Fibroblast of the conjunctiva (primary cell): ENCODE measurements at regions not wholly inside any gene's neighbourhood (a gene's known extent, or its start where the extent isn't known, plus 50 kb on each side); places are given as distances from the start of the nearest gene placed in this dataset.

Experiments
- DNase-seq: peaks from one replicate; pipeline ENCODE4 v3.0.0-alpha.2; 2010; ENCODE audit warnings: low read depth

DNA sequence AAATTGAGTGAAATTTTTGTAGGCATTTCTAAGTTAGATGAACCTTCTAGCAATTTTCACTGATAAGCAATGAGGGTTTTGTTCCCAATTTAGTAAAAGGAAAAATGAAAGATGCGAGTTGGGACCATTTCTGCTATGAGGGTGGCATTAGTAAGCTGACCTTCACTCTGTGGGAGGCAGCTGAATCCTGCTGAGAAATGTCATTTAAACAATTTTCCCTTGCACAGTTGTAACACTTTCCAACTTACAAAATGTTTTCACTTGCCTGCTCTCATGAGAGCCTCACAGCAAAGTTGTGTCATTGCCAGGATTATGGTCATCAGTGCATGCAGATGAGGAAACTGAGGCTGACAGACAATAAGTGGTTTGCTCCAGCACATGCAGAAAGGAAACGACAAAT is 527.7 kb downstream of the TNS1 start:
- no peak for DNase-seq

DNA sequence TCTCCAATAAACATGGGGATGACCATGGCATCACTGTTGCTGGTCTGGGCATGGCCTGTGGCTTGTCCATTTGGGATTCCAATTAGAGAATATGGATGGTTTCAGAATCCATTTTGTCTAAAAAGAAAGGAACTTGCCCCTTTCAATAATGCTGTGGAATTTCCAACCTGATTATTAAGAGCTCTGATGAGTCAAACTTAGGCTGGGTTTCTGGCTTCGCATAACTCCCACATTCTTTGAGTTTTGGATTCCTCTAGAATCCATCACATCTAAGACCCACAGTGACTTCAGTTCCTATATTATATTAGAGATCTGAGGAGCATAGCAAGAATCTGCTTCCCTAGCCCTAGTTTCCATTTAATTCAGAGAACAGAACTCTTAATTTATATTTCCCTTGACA is 531.5 kb downstream of the TNS1 start:
- no peak for DNase-seq

DNA sequence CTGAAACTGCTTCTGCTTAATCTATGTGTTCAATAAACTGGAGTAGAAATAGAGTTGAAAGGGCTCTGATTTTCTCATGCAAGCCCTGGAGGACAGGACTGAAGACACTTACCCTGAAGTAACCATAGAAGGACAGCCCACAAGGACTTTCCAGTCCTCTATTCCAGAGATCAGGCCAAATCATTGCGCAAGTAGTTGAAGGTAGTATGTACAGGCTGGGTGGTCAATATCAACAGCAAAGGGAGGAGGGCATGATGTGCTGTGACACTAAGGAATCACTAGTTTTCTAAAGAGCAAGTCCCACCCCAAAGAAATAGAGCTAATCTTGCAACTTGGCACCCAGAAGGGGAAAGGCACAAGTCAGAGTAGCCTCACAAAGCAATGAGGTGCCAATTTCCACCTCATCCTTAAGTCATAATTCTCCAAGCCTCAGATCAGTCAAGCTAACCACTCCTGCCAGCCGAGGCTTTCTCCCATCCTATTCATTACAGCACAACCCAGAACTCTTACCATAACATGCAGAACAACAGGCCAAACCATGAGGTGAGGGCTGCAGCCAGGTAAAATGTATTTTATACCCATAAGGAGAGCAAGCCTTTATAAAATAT is 533.5 kb downstream of the TNS1 start:
- no peak for DNase-seq

DNA sequence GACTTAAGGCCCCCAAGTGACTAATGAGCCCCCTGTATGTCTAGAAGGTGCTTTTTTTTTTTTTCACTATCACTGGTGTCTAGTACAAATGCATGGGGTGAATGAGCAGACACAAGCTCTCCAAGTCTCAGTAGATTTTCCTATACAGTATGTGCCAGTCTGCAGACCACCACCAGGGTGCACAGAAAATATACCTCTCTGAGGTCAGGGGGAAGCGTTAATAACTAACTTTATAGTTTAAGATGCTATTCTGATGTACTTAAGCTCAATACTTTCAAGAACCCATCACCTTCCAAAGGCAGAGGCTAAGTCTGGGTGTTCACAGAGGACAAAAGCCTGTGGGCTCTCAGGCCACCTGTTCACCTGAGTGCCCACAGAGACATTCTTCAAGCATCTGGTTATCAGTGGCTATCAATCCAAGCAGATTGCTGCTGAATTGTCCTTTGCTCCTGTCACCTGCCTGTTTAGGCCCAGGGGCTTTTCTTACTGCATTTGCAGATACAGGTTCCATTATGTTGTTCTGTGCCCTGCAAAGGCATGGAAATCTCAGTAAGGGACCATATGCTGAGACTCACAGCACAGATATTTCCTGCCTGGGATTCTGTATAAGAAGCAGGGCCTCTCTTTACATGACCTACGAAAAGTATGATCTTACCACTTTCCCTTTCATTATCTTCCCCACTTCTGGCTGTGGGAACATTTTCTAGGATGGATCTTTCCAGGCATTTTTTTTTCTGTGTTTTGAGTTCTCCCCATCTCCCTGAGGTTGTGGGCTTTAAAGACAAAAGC is 534.6 kb downstream of the TNS1 start:
- no peak for DNase-seq

DNA sequence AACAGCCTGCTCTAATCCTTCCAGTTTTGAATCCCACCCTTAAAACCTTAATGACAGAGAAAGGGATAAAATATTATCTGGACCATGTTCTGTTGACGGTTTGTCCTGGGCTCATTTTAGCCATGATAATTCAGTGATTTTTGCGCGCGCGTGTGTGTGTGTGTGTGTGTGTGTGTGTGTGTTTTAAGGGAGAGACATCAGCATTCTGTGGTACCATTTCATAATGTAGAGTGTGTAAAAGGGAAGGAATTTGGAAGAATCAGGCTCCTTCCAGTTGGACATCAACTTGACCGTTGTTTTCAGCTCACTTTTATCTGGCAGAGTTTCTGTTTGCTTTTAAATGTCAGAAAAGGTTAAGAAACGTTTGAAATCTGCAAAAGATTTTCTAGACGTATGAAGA is 535.5 kb downstream of the TNS1 start:
- no peak for DNase-seq

DNA sequence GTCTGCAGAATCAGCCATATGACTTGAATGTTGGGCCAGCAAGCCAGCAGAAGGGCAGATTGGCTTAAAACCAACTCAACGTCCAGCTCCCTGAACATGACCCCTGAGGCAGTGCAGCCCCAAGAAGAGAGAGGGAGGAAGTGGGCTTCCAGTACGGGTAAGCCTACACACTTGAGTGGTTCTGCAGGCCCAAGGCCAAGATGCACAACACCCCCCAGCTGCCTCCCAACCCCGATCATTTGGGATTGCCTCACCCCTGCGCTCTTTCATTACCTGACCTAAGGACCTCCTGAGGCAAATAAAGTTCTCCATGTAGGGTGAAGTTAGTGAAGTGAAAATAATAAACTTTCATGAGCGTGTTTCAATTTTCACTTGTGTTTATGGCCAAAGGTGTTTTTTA is 536.0 kb downstream of the TNS1 start:
- no peak for DNase-seq

DNA sequence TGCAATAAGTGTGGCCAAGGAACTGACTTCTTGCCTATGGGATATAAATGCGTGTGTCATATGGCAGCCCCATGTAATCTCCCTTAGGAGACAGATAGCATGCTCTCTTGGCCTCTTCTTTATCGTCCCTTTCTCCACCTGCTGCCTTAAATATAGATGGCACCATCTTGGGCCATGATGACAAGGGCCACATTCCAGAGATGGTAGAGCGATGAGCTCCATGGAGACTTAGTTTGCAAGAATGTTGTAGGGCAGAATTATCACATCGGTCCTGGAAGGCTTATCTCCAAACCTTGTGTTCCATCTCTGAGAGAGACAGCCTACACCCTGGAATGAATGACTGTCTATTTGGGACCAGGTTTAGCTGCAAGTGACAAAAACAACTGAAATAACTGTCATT is 536.7 kb downstream of the TNS1 start:
- DNase-seq, result no peak

DNA sequence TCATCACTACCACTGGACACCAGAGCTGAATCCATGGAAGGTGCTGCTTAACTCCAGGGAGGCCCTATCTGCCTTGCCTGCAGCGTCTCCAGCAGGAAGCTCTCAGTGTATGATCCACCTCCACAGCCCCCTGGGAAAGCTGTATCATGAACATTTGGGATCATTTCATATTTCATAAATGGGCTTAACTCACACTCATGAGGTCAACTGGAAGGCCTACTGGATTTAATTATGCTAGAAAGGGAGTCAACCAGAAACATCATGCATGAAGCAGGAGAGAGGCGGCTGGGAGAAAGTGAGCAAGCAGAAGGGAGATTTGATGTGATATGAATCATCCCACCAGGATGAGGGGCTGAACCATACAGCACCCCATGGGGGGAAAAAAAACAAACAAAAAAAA is 537.7 kb downstream of the TNS1 start:
- DNase-seq, result no peak

DNA sequence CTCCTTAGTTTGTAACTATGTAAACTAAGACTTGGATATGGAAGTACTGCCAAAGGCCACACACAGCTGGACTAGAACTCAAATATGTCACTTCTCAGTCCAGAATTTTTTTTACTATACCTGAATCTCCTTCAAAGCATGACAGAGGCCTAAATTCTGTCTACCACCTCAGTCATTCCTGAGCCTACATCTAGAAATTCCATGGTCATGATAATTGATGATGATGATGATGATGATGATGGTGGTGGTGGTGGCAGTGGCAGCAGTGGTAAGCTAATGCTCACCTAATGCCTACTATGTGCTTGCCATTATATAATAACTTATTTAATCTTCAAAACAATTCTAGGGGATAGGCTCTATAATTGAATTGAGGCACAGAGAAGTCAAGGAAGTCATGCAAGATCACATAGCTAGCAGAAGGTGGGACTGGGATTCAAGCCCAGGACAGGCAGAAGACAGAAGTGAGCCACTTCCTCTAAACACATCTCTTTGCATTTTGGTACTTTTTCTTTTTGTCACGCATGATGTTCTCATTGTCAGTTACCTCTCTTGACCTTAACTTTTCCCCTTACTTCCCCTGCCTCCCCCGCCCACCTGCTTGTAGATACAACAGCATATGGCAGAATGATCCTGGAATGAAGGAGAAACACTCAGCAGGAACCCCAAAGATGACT is 539.3 kb downstream of the TNS1 start:
- no peak for DNase-seq

DNA sequence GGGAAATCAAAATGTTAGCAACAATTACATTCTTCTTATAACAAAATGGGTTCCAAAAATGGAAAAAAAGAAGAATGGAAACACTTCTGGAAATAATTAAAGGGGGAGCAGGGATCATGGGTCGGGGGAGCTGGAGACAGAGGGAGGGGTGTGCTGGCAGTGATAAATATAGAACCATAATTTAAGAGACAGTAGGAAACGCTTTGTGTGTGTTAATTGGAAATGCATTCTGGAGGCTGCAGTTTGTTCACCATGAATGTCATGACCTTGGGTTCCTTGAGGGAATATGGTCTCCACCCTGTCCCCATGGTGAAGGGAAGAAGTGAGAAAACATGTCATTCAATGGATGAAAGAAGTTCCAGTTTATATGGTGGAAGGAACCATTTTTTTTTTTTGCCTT is 540.7 kb downstream of the TNS1 start:
- DNase-seq, result no peak

DNA sequence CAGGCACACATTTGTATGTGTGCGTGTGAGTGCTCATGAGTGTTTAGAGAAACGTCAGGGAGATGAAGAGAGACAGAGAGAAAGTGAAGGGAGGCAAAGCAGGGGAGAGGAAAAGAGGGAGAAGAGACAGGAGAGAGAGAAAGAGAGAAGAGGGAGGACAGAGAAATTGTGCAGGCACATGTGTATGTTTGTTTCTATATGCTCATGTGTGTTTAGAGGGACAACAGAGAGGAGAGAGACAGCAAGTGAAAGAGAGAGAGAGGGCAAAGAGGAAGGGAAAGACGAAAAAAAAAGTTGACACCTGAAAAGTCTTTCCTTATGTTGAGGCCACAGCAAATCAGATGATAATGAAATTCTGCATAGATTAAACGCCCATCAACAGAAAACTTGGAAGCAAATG is 541.1 kb downstream of the TNS1 start:
- DNase-seq, result no peak

DNA sequence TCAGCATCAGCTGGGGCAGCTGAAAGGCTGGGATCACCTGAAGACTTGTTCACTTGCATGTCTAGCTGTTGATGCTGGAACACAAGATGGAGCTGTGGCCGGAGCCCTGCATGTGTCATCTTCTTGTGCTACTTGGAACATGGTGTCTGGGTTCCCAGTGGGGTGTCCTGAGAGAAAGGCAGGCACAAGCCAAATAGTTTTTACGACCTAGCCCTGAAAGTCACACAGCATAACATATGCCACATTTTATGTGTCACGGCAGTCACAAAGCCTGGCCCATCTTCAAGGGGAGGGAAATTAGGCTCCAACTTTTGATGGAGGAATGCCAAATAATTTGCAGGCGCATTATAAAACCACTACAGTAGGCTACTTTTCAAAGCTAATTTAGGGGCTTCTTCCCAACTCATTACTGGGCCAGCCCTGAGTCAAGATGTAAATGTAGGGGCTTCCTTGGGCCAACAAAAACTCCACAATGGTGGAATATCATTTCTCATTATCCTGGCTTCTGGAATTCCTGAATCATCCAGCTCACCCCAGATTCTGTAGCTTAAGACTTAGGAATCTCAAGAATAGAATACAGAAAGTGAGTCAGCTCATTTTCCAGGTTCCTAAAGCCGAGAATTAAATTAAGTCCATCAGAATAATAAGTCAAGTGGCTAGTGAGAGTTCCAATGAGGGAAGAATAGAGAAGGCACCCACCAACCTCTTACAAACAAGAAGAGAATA is 543.0 kb downstream of the TNS1 start:
- no peak for DNase-seq

DNA sequence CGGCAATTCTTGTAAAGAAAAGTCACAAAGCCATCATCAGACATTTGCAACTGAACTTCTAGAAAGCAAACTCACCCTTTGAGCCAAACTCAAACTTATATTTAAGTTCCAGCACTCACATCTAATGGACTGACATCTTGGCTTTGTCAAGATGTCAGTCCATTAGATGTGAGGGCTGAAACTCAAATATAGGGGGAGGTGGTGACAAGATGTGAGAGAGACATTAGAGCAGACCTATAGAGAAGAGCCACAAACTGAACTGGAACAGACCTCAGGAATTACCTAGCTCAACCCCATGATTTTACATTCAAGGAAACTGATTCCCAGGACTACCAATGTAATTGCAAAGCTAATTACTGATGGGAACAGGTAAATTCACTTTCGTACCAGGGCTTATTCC is 543.8 kb downstream of the TNS1 start:
- DNase-seq, result no peak

DNA sequence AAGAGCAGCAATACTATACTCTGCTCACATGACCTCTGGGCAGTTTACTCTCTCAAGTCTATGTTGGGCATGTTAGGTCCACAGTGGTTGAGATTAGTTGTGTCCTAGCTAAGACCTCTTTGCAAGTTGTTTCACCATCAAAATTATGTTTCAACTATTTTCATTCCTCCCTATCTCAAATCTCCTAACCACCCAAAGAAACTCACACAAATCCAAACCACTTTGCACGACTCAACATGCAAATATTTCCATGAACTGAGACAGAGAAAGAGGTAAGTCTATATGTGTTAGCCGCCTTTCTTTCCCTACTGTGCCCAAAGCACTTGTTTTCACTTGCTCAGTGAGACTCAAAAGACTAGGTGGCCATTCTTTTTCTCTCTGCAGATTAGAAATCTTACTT is 546.8 kb downstream of the TNS1 start:
- no peak for DNase-seq

DNA sequence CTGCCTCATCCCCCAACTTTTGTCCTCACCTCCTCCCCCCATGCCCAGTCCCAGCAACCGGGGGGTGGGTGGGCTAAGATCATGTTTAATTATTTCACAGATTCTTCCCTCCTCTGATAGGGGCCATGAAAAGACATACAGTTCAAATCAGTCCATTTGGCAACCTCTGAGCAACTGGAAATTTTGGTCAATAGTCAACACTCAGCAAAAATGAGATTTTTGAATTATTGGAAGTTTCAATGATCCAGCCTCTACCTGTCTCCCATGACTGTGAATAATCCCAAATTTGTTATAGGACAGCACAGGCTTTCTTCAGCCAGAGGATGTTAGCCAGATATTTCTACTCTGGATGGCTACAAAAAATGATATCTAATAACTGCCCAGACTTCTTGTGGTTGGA is 549.9 kb downstream of the TNS1 start:
- DNase-seq, result no peak

DNA sequence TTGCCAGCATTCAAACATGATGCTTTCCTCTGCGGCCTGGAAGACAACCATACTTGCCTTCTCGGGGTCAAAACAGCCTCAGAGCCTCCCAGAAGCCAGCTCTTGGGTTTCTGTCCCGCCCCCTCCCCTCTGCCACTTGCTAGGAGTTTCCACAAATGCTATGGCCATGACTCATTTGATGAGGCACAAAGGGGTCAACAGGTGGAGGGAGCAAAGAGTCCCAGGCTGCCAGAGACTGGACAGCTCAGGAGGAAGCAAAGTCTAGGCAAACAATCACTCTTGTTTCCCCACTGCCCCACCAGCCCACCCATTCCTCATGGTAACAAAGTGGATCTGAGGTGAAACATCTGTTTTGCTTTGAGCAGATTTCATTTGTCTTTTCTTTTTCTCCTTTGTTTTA is 551.1 kb downstream of the TNS1 start:
- DNase-seq, result no peak

DNA sequence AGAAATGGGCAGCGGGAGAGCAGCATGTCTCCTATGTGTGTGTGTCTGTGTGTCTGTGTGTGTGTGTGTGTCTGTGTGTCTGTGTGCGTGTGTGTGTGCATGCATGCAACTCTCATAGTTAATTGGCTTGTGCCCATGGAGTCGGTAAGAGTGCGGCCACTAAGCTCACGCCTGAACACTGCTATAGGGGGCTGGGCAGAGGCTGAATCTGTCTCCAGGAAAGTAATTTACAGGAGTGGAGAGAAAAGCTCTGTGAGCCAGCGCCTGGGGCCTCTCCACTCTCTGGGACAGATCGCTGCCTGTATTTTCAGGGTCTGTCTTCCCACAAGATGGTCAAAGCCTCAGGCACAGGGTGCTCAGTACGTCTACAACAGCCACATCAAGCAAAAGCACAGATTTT is 553.4 kb downstream of the TNS1 start:
- DNase-seq, result no peak

DNA sequence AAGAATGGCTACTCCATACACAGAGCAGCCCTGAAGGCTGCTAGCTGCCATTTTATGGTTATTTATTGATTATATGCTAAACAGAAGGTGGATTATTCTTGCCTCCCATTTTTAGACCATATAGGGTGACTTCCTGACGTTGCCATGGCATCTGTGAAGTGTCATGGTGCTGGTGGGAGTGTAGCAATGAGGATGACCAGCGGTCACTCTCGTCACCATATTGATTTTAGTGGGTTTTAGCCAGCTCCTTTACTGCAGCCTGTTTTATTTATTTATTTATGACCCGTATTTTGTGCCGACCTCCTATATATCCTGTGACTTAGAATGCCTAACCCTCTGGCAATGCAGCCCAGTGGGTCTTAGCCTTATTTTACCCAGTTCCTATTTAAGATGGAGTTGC is 553.9 kb downstream of the TNS1 start:
- no peak for DNase-seq

DNA sequence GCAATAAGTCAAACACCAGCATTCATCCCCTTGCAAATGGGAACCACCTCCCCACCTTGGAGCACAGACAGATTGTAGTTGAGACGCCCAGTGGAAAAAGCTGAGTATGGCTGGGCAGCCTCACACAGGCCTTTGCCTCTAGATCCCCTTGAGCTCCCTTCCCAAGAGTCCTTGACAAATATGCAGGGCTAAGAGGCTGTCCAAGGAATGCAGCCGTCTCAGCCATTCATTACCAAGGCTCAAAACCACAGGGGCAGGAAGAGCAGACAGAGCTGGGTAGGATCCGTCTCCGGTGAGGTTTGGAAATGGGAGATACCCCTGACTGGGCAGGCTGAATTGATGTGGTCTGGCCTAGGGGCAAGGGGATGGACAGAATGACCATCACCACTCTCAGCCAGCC is 557.1 kb downstream of the TNS1 start:
- DNase-seq, result no peak

DNA sequence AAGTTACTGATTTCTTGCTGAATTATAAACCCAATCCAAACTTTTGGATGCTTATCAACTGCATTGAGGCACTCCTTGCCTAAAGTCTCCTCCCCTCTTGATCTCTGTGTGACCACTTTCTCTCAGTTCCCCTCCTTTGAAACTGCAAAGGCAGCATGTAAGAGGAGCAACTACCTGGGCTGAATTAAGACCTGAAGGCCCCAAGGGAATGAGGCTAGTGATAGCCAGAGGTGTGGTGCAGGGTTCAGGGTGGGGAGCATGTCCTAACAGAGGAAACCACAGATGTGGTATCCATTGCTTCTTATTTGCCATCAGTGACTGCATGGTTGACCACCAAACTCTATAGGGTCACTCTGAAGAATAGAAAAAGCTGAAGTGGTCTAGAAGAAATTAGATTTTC is 557.9 kb downstream of the TNS1 start:
- DNase-seq, result no peak

DNA sequence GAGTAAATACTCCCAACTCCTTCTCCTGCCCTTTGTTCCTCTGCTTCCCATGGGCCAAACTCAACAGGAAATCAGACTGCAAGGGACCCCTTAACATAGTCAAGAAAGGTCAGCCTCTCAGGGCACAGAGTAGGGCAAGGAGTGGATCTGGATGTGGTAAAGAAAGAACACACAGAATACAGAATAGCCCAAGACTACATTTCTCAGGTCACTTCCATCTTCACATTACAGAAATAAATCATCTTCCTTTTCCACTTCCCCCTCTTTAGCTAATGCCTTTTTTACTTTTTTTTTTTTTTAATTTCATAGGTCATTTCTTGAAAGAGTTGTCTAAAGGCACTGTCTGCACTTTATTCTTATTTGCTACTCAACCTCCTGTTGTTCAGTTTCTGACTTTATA is 558.3 kb downstream of the TNS1 start:
- DNase-seq, result no peak

DNA sequence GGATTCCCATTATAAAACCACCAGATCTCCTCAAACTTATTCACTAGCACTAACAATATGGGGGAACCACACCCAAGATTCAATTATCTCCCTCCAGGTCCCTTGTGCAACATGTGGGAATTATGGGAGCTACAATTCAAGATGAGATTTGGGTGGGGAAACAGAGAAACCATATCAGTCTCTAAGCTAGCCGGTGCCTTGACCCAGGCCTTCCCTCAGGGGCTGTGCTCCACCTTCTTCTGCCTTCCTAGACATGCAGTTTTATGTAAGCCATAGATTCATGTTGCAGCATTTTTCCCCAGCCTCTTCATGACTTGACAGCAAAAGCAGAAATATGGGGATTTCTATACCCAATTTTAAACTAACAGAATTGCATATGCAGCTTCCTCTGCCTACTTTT is 559.2 kb downstream of the TNS1 start:
- DNase-seq, result no peak

DNA sequence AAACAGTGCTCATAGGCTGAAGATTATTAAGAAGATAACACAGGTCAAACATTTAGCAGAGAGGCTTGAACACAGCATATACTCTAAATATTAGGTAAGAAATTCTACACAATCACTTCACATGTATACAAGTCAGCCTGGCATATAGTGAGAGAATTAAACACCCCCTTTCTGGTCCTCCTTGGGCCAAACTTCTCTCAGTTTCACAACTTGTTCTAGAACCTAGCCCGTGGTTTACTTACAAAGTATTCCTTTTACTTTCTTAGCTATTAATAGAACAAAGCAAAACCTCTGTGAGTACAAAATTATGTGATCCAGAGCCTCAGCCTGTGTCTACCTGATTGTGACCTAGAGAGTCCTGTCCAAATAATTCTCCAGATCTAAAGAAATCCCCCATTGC is 562.8 kb downstream of the TNS1 start:
- no peak for DNase-seq
